ENCODE measurements at regions not wholly inside any gene's neighbourhood (a gene's known extent, or its start where the extent isn't known, plus 50 kb on each side); places are given as distances from the start of the nearest gene placed in this dataset.

DNA sequence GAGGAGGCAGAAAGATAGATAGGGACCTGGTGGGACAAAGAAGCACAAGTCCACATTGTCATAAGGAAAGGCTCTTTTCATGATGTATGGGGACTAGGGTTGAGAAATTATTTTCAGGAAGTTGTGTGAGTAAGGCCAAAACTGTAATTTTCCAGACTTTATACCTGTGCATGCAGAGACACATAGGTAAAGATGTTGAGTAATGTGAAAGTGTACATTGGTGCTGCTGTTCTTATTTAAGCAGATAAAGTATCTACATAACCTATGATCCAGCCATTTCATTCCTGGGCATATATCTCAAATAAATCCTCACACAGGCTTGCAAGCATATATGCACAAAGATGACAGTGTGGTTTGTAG, 332.2 kb downstream of the DUSP6 start:
- TF ChIP-seq, protein P1, sequence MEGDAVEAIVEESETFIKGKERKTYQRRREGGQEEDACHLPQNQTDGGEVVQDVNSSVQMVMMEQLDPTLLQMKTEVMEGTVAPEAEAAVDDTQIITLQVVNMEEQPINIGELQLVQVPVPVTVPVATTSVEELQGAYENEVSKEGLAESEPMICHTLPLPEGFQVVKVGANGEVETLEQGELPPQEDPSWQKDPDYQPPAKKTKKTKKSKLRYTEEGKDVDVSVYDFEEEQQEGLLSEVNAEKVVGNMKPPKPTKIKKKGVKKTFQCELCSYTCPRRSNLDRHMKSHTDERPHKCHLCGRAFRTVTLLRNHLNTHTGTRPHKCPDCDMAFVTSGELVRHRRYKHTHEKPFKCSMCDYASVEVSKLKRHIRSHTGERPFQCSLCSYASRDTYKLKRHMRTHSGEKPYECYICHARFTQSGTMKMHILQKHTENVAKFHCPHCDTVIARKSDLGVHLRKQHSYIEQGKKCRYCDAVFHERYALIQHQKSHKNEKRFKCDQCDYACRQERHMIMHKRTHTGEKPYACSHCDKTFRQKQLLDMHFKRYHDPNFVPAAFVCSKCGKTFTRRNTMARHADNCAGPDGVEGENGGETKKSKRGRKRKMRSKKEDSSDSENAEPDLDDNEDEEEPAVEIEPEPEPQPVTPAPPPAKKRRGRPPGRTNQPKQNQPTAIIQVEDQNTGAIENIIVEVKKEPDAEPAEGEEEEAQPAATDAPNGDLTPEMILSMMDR (conservative IDR thresholded peaks at IDR 0.05 in 1 of 2, IDR thresholded peaks at IDR 0.05 in 1 of 2; ENCODE audit: extremely low read depth in 1 of 2, insufficient read depth in 1 of 2, low read depth in 1 of 2, low read length in 2 of 2): no peak
- TF ChIP-seq EZH2 (IDR thresholded peaks at IDR 0.05; ENCODE audit: borderline replicate concordance, low read length): no peak

Measured in mammary epithelial cell (primary cell).